ENCODE measurements at regions not wholly inside any gene's neighbourhood (a gene's known extent, or its start where the extent isn't known, plus 50 kb on each side); places are given as distances from the start of the nearest gene placed in this dataset.

GRCh38 chr5:23367874-23368273 lies 139.5 kb upstream of the PRDM9 start:
- Histone ChIP-seq H3K27me3 (no peaks in the 10 kb centered on the region), H3K4me3 (no peak overlapping the region), H3K36me3 (no peaks in the 10 kb centered on the region), H3K4me1 (ENCODE audit: insufficient read depth) (no peaks in the 10 kb centered on the region), H3K9me3 (no peaks in the 10 kb centered on the region), H3K27ac (no peak overlapping the region)
- intact Hi-C loops (cut with DNase I) = no loop called here
- no peak for TF ChIP-seq POLR2A (IDR thresholded peaks at IDR 0.05)
- TF ChIP-seq CTCF (IDR thresholded peaks at IDR 0.05) = no peak
- no peak for TF ChIP-seq EP300 (IDR thresholded peaks at IDR 0.05)
- DNase-seq = no peak
- WGBS, 3 donors = 2 to 26% (median 3%) methylated on average over 1 of the region's 1 CpG

GRCh38 chr5:23353286-23353685 lies 154.1 kb upstream of the PRDM9 start:
- no peaks in the 10 kb centered on the region for H3K4me1 ChIP-seq (ENCODE audit: insufficient read depth)

GRCh38 chr5:23352446-23352845 lies 155.0 kb upstream of the PRDM9 start:
- 72 to 77% (median 72%) methylated on average over 8 of the region's 8 CpGs for WGBS, 3 donors
- Histone ChIP-seq H3K36me3 (no peaks in the 10 kb centered on the region), H3K27me3 (no peaks in the 10 kb centered on the region), H3K9me3 (no peaks in the 10 kb centered on the region), H3K27ac (no peak overlapping the region), H3K4me1 (ENCODE audit: insufficient read depth) (no peaks in the 10 kb centered on the region), H3K4me3 (no peak overlapping the region)
- intact Hi-C loops (cut with DNase I) = no loop called here
- no peak for DNase-seq
- TF ChIP-seq EP300 (IDR thresholded peaks at IDR 0.05) (no peak), CTCF (IDR thresholded peaks at IDR 0.05) (no peak), POLR2A (IDR thresholded peaks at IDR 0.05) (no peak)

More at GRCh38 chr5:23353286-23353685, 154.1 kb upstream of the PRDM9 start:
- TF ChIP-seq CTCF (IDR thresholded peaks at IDR 0.05) = no peak
- no peak for TF ChIP-seq POLR2A (IDR thresholded peaks at IDR 0.05)
- TF ChIP-seq EP300 (IDR thresholded peaks at IDR 0.05) = no peak
- H3K27ac ChIP-seq = no peak overlapping the region
- H3K4me3 ChIP-seq = no peak overlapping the region
- intact Hi-C loops (cut with DNase I) = no loop called here
- H3K9me3 ChIP-seq = no peaks in the 10 kb centered on the region
- no peaks in the 10 kb centered on the region for H3K27me3 ChIP-seq
- WGBS, 3 donors = 75 to 91% (median 86%) methylated on average over 3 of the region's 3 CpGs
- no peaks in the 10 kb centered on the region for H3K36me3 ChIP-seq
- no peak for DNase-seq

- no peak for DNase-seq
- Histone ChIP-seq H3K27me3 (no peaks in the 10 kb centered on the region), H3K27ac (no peak overlapping the region), H3K9me3 (no peaks in the 10 kb centered on the region), H3K4me3 (no peak overlapping the region), H3K4me1 (ENCODE audit: insufficient read depth) (no peaks in the 10 kb centered on the region), H3K36me3 (no peaks in the 10 kb centered on the region)
- TF ChIP-seq CTCF (IDR thresholded peaks at IDR 0.05) (no peak), EP300 (IDR thresholded peaks at IDR 0.05) (no peak), POLR2A (IDR thresholded peaks at IDR 0.05) (no peak)
- WGBS, 3 donors = 88 to 95% (median 93%) methylated on average over 2 of the region's 2 CpGs
- intact Hi-C loops (cut with DNase I) = no loop called here
These were observed 164.3 kb upstream of the PRDM9 start for GRCh38 chr5:23343121-23343520.

Measured in ovary (tissue), 7 donors.